ENCODE measurements at regions not wholly inside any gene's neighbourhood (a gene's known extent, or its start where the extent isn't known, plus 50 kb on each side); places are given as distances from the start of the nearest gene placed in this dataset.

- DNase-seq (ENCODE audit: low read depth in 2 of 2), result no peak
These were observed 315.8 kb upstream of the CDIN1 start for GRCh38 chr15:36263666-36264065.

GRCh38 chr15:36265422-36265821, 314.0 kb upstream of the CDIN1 start:
- no peak for DNase-seq (ENCODE audit: low read depth in 2 of 2)

GRCh38 chr15:36271048-36271447, 308.4 kb upstream of the CDIN1 start:
- DNase-seq (ENCODE audit: low read depth in 2 of 2), result no peak

- DNase-seq (ENCODE audit: low read depth in 2 of 2), result no peak
These were observed 303.8 kb upstream of the CDIN1 start for GRCh38 chr15:36275656-36276055.

GRCh38 chr15:36278219-36278618, 301.2 kb upstream of the CDIN1 start:
- DNase-seq (ENCODE audit: low read depth in 2 of 2), result no peak

GRCh38 chr15:36282821-36283220, 296.6 kb upstream of the CDIN1 start:
- no peak for DNase-seq (ENCODE audit: low read depth in 2 of 2)

GRCh38 chr15:36284911-36285310, 294.5 kb upstream of the CDIN1 start:
- DNase-seq (ENCODE audit: low read depth in 2 of 2), result no peak

GRCh38 chr15:36291501-36291900, 287.9 kb upstream of the CDIN1 start:
- no peak for DNase-seq (ENCODE audit: low read depth in 2 of 2)

- no peak for DNase-seq (ENCODE audit: low read depth in 2 of 2)
These were observed 285.1 kb upstream of the CDIN1 start for GRCh38 chr15:36294359-36294758.

- DNase-seq (ENCODE audit: low read depth in 2 of 2), result no peak
These were observed 277.5 kb upstream of the CDIN1 start for GRCh38 chr15:36301947-36302346.

- DNase-seq (ENCODE audit: low read depth in 2 of 2), result no peak
These were observed 266.4 kb upstream of the CDIN1 start for GRCh38 chr15:36313021-36313420.

- no peak for DNase-seq (ENCODE audit: low read depth in 2 of 2)
These were observed 265.6 kb upstream of the CDIN1 start for GRCh38 chr15:36313736-36314280.

GRCh38 chr15:36315649-36316048, 263.8 kb upstream of the CDIN1 start:
- no peak for DNase-seq (ENCODE audit: low read depth in 2 of 2)

GRCh38 chr15:36323615-36324014, 255.8 kb upstream of the CDIN1 start:
- DNase-seq (ENCODE audit: low read depth in 2 of 2), result no peak

- DNase-seq (ENCODE audit: low read depth in 2 of 2), result no peak
These were observed 254.2 kb upstream of the CDIN1 start for GRCh38 chr15:36325206-36325605.

- DNase-seq (ENCODE audit: low read depth in 2 of 2), result no peak
These were observed 249.8 kb upstream of the CDIN1 start for GRCh38 chr15:36329592-36329991.

GRCh38 chr15:36330598-36330997, 248.8 kb upstream of the CDIN1 start:
- no peak for DNase-seq (ENCODE audit: low read depth in 2 of 2)

GRCh38 chr15:36331531-36332275, 247.7 kb upstream of the CDIN1 start:
- no peak for DNase-seq (ENCODE audit: low read depth in 2 of 2)

- no peak for DNase-seq (ENCODE audit: low read depth in 2 of 2)
These were observed 247.1 kb upstream of the CDIN1 start for GRCh38 chr15:36332301-36332700.

GRCh38 chr15:36332896-36333295, 246.5 kb upstream of the CDIN1 start:
- DNase-seq (ENCODE audit: low read depth in 2 of 2), result no peak

- no peak for DNase-seq (ENCODE audit: low read depth in 2 of 2)
These were observed 245.4 kb upstream of the CDIN1 start for GRCh38 chr15:36334059-36334458.

- DNase-seq (ENCODE audit: low read depth in 2 of 2), result no peak
These were observed 244.2 kb upstream of the CDIN1 start for GRCh38 chr15:36335224-36335623.

- no peak for DNase-seq (ENCODE audit: low read depth in 2 of 2)
These were observed 243.8 kb upstream of the CDIN1 start for GRCh38 chr15:36335659-36336058.

GRCh38 chr15:36344887-36345286, 234.5 kb upstream of the CDIN1 start:
- DNase-seq (ENCODE audit: low read depth in 2 of 2), result no peak

Measured in stimulated activated CD8-positive, alpha-beta memory T cell treated with anti-CD3 and anti-CD28 coated beads, Interleukin-2, amount 100 ng/mL, for 48 hours (primary cell).